Muscle of arm (tissue), 1 donor: ENCODE measurements at regions not wholly inside any gene's neighbourhood (a gene's known extent, or its start where the extent isn't known, plus 50 kb on each side); places are given as distances from the start of the nearest gene placed in this dataset.
"Not testable (repeated sequence)": the region's sequence is repeated elsewhere in the genome, so short reads cannot be mapped to it uniquely, and the experiment has no call there.

Experiments used
- DNase-seq: peaks from one replicate; pipeline ENCODE4 v3.0.0-alpha.2; 2013

GRCh38 chr16:88128556-88128955 lies 177.3 kb downstream of the BANP start:
- no peak for DNase-seq

- DNase-seq, result not testable (repeated sequence)
Observed at GRCh38 chr16:88129133-88129532, 177.9 kb downstream of the BANP start.

- no peak for DNase-seq
Observed at GRCh38 chr16:88130016-88130415, 178.8 kb downstream of the BANP start.

GRCh38 chr16:88130681-88131080 lies 179.4 kb downstream of the BANP start:
- no peak for DNase-seq

DNA sequence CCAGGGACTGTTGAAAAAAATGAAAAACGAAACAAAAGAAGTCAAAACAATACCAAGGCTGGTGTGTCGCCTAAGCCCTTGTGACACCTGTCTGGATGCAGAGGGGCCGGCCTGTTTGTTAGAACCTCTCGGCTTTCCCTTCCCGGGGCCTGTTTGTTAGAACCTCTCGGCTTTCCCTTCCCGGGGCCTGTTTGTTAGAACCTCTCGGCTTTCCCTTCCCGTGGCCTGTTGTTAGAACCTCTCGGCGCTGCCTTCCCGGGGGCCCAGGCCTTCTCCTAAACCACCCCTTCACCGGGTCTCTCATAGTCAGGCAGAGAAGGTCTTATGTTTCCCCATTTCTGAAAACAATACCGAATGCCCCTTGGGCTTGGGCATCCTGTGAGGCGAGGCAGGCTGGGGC lies 180.0 kb downstream of the BANP start:
- no peak for DNase-seq

- no peak for DNase-seq
Observed at GRCh38 chr16:88131966-88132365, 180.7 kb downstream of the BANP start.

GRCh38 chr16:88132836-88133506 lies 181.7 kb downstream of the BANP start:
- DNase-seq, result no peak

- DNase-seq, result no peak
Observed at GRCh38 chr16:88133507-88133843, 182.2 kb downstream of the BANP start.

DNA sequence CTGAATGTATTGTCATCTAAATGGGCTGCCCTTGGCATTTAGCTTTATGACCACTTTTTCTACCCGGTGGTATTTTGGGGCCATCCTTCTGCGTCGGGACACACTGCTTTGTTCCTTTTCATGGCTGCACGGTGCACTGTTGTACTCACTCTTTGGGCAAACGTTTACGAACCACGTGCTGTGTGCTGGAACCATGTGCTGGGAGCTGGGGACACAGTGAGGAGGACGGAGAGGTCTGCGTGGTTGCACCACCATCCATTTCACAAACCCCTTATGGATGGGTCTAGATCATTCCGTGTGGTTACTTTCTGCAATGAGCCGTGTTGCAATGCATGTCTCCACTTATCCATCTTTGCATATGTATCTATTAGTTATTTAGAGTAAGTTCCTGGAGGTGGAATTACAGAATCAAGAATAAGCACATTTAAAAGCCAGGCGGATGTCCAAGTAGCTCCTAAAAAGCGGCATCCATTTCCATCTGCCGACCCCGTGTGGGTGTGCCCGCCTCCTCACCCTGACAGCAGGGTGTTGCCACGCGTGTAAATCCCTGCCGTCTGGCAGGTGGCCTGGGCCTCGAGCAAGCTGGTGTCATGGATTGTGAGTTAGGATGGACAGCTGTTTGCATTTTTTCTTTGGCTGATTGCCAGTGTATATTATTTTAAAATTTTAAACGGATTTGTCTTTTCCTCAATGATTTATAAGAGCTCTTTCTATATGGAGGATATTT lies 183.1 kb downstream of the BANP start:
- not testable (repeated sequence) for DNase-seq

- not testable (repeated sequence) for DNase-seq
Observed at GRCh38 chr16:88134899-88135682, 183.9 kb downstream of the BANP start.

- not testable (repeated sequence) for DNase-seq
Observed at GRCh38 chr16:88136211-88136713, 185.0 kb downstream of the BANP start.

DNA sequence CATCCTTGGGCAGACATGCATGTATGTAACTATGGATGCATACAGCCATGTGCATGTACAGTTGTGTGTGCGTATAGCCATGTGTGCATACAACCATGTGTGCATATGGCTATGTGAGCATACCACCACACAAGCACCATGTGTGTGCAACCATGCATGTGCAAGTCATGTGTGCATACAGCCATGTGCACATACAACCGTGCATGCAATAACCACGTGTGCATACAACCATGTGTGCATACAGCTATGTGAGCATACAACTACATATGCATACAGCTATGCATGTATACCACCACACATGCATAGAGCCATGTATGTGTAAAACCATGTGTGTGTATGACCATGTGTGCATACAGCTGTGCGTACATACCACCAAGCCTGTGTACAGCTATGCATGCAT lies 185.7 kb downstream of the BANP start:
- DNase-seq, result not testable (repeated sequence)

DNA sequence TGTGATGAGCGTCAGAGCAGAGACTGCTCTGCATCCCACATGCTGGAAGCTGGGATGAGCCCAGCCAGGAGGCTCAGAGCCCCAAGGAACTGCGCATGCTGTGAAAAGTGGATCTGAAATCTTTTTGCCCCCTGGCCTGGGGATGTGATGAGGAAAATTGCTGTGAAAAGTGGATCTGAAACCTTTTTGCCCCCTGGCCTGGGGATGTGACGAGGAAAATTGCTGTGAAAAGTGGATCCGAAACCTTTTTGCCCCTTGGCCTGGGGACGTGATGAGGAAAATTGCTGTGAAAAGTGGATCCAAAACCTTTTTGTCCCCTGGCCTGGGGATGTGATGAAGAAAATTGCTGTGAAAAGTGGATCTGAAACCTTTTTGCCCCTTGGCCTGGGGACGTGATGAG lies 187.9 kb downstream of the BANP start:
- not testable (repeated sequence) for DNase-seq

DNA sequence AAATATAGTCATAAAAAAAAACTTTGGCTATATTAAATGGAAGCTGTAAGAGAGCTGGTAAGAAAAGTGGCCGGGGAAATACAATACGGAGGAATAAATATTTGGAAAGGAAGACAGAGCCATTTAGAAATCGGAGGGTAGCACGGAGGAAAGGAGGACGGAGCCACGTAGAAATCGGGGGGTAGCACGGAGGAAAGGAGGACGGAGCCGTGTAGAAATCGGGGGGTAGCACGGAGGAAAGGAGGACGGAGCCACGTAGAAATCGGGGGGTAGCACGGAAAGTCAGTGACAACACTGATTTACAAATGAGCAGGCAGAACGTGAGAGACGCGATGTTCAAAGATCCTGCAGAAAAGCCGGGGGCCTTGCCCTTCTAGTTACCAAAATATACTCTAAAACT lies 189.0 kb downstream of the BANP start:
- not testable (repeated sequence) for DNase-seq

DNA sequence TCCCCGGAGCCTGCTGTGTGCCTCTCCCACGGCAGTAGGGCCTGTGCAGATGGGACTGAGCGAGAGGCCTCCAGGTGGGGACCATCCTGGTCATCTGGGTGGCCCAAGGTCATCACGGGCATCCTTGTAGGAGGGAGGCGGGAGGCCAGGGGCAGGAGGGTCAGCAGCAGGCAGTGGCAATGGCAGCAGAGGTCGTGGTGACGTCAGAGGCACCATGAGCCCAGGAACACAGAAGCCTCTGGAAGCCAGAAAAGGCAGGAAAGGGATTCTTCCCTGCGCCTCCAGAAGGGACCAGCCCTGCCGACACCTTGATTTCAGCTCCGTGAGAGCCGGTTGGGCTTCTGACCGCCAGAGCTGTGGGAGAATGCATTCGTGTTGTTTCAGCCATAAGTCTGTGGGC lies 190.3 kb downstream of the BANP start:
- DNase-seq, result no peak

DNA sequence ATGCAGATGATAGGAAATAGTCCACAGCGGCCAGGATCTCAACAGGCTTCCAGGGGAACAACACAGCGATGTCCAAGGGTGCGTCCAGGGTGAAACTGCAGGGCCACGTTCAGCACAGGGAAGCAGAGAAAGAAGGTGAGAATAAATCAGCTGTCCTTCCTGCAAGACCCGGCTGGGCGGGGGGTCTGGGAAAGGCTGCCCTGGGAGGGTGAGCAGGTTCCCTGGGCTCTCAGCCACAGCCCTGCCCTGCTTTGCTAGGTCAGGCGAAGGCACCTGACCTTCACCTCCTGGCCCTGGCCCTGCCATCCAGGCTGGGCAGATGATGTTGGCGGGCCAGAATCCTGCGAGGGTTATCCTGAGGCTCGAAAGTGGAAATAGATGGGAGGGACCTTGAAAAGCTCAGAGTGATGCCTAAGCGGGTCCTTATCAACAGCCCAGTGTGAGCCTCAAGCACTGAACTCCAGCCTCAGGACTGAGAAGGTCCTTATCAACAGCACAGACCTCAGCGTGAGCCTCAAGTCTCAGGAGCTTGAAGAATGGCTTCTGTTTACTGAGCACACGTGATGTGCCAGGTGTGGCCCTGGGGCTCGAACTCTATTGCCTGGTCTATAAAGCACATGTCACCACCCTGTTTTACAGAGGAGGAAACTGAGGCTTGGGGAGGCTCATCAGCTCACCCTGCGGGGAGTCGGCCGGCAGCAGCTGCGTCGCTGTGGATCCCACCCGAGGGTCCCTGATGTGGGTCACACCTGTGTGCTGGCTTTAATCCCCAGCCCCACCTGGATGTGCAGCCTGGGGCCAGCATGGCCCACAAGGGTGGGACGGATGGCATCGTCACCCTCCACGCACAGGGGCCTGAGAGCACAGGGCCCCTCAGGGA lies 191.1 kb downstream of the BANP start:
- not testable (repeated sequence) for DNase-seq

DNA sequence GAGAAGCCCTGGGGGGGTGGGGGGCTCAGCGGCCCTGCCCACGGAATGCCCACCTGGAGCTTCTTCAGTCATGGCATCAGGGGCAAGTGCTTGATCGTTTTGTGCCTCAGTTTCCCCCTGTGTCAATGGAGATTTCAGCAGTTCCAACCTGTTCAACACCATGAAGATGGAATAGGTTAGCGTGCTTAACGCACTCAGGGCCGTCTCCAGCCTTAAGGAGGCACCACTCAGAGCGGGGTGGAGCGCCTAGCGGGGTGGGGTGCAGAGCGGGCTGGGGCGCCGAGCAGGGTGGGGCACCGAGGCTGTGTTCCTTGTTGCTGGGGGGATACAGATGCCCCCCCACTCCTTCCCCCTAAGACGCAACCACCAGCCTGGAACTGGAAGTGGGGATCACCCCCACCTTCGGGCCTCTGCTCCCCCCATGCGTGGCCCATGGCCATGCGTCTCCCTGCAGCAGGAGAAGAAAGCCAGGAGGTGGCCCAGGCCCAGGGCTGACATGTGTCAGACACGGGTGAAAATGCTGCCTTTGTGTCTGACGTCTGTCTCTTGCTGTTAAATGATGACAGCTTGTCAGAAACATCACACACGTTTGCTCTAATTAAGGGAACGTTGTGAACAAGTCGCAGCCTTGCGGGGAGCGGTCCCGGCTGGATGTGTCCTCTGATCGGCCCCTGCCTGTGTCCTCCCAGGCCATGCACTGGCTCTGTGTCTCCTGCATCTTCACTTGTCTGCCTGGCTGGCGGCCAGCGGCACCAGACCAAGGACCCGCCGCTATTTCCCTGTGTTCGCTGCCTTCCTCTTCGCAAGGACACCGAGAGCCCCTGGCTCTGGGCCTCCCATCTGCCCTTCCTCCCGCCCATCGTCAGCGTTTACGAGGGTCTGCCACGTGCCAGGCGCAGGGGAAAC lies 192.1 kb downstream of the BANP start:
- DNase-seq, result not testable (repeated sequence)

GRCh38 chr16:88144028-88144511 lies 192.8 kb downstream of the BANP start:
- no peak for DNase-seq

- DNase-seq, result not testable (repeated sequence)
Observed at GRCh38 chr16:88145376-88145775, 194.1 kb downstream of the BANP start.

DNA sequence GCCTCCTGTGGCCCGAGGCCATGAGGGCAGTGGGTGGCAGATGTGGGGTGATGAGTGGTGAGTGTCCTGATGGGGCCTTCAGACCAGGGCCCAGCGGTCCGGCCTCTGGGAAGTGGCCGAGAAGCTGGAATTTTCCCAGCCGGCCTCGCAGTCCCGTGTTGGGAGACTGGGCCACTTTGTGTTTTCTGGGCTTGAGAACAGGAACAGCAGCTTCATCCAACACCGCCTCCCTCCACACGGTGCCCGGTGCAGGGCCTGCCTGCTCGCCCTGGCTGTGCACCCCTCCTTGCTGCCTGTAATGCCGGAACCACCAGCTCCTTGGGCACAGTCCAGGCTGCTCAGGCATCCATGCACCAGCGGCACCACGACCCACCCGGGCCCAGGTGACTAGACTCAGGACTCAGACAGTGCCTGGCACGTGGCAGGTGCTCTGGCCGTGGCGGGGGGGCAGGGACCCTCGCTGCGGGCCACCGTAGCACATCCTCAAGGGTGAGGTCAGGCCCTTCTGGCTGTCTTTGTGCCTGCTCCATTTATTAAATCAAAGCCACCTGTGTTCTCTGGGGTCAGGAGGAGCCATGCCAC lies 194.7 kb downstream of the BANP start:
- not testable (repeated sequence) for DNase-seq
